ENCODE measurements at regions not wholly inside any gene's neighbourhood (a gene's known extent, or its start where the extent isn't known, plus 50 kb on each side); places are given as distances from the start of the nearest gene placed in this dataset.

DNA sequence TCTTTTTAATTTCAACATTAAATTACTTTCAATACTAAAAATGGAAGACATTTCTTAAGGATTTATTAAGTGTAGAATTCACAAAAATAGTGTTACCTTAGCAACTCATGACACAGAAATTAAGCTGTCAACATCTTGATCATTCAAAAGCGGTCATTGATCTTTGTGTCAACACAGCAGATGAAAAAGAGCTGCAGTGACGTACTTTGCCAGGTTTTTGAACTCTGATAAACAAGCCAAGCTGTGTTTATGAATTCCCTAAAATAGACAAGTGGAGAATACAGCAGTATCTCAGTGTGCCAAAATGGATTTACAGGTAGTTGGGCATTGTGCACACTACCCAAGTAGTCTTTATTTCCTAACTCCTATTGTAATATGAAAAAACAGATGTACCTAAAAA, 1141.8 kb upstream of the PCDH7 start:
- TF ChIP-seq EZH2 (IDR thresholded peaks at IDR 0.05; ENCODE audit: borderline replicate concordance, low read length), result no peak
- TF ChIP-seq, protein P1, sequence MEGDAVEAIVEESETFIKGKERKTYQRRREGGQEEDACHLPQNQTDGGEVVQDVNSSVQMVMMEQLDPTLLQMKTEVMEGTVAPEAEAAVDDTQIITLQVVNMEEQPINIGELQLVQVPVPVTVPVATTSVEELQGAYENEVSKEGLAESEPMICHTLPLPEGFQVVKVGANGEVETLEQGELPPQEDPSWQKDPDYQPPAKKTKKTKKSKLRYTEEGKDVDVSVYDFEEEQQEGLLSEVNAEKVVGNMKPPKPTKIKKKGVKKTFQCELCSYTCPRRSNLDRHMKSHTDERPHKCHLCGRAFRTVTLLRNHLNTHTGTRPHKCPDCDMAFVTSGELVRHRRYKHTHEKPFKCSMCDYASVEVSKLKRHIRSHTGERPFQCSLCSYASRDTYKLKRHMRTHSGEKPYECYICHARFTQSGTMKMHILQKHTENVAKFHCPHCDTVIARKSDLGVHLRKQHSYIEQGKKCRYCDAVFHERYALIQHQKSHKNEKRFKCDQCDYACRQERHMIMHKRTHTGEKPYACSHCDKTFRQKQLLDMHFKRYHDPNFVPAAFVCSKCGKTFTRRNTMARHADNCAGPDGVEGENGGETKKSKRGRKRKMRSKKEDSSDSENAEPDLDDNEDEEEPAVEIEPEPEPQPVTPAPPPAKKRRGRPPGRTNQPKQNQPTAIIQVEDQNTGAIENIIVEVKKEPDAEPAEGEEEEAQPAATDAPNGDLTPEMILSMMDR (IDR thresholded peaks at IDR 0.05; ENCODE audit: low read length), result no peak
